HCT116 (cell line): ENCODE measurements at regions not wholly inside any gene's neighbourhood (a gene's known extent, or its start where the extent isn't known, plus 50 kb on each side); places are given as distances from the start of the nearest gene placed in this dataset.

ENCODE experiments used
- ATF3 ChIP-seq: IDR thresholded peaks from 2 replicates; pipeline ENCODE4 v1.6.1; 2012
- CEBPB ChIP-seq: IDR thresholded peaks from 2 replicates; pipeline ENCODE4 v1.6.1; 2012; ENCODE audit warnings: low read depth
- EZH2 ChIP-seq: fragments of 200-600 bp; sonication (generic); IDR thresholded peaks from 2 replicates; pipeline ENCODE4 v1.6.1; 2017; ENCODE audit warnings: antibody characterized with exemption, mixed run types
- FOSL1 ChIP-seq: IDR thresholded peaks from 2 replicates; pipeline ENCODE4 v1.6.1; 2012; ENCODE audit warnings: low read depth
- JUND ChIP-seq: IDR thresholded peaks from 2 replicates; pipeline ENCODE4 v1.6.1; 2012
- MAX ChIP-seq: IDR thresholded peaks from 2 replicates; pipeline ENCODE4 v1.6.1; 2012
- POLR2A ChIP-seq: IDR thresholded peaks from 2 replicates; pipeline ENCODE4 v1.7.0; 2011; ENCODE audit warnings: borderline replicate concordance; ENCODE audit not compliant: insufficient read depth, insufficient read length; ENCODE audit errors: extremely low read depth
- POLR2AphosphoS5 ChIP-seq: IDR thresholded peaks from 2 replicates; pipeline ENCODE4 v1.6.1; 2011; ENCODE audit warnings: mild to moderate bottlenecking, low read depth, low read length, moderate library complexity
- RAD21 ChIP-seq: IDR thresholded peaks from 2 replicates; pipeline ENCODE4 v1.6.1; 2012; ENCODE audit warnings: low read depth, mild to moderate bottlenecking
- REST ChIP-seq: IDR thresholded peaks from 2 replicates; pipeline ENCODE4 v1.6.1; 2012; ENCODE audit warnings: low read depth
- SRF ChIP-seq: IDR thresholded peaks from 2 replicates; pipeline ENCODE4 v1.6.1; 2012; ENCODE audit warnings: low read depth
- ZNF274 ChIP-seq: fragments of 200-500 bp; sonication (Bioruptor generic); IDR thresholded peaks from 2 replicates; pipeline ENCODE4 v1.6.1; 2014; ENCODE audit warnings: mild to moderate bottlenecking, low read depth, low read length, inconsistent platforms
- TF ChIP-seq, protein P1 (sequence below), 3 experiments: fragments of 200-600 bp in 1 of 3; sonication (generic) in 1 of 3; IDR thresholded peaks in 2 of 3; conservative IDR thresholded peaks in 1 of 3; 2 replicates each; pipeline ENCODE4 v1.5.1; 2012 to 2017; ENCODE audit warnings: low read depth in 2 of 3, low read length in 2 of 3, antibody characterized with exemption in 1 of 3, borderline replicate concordance in 1 of 3, control low read depth in 1 of 3, mild to moderate bottlenecking in 1 of 3, mixed read lengths in 1 of 3, mixed run types in 1 of 3, moderate library complexity in 1 of 3; ENCODE audit not compliant: insufficient read depth in 1 of 3

DNA sequence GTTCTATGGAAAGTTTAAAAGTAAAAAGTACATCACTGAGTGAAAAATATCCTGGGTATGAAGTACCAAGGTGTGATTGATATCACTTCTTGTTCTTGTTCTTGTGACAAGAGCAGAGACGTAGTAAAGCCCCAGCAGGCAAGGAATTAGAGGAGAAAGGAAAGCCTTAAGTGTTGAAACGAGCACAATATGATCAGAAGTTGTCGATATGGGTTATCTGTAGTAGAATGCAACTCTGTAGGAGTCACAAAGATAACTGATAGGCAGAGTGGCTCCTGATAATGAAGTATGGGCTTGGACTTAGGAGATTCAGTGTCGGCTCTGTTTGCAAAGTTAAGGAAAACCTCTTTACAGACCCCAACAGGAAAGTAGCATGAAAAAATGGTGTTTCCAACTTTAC, 1179.1 kb downstream of the DTWD2 start:
- TF ChIP-seq, protein P1, sequence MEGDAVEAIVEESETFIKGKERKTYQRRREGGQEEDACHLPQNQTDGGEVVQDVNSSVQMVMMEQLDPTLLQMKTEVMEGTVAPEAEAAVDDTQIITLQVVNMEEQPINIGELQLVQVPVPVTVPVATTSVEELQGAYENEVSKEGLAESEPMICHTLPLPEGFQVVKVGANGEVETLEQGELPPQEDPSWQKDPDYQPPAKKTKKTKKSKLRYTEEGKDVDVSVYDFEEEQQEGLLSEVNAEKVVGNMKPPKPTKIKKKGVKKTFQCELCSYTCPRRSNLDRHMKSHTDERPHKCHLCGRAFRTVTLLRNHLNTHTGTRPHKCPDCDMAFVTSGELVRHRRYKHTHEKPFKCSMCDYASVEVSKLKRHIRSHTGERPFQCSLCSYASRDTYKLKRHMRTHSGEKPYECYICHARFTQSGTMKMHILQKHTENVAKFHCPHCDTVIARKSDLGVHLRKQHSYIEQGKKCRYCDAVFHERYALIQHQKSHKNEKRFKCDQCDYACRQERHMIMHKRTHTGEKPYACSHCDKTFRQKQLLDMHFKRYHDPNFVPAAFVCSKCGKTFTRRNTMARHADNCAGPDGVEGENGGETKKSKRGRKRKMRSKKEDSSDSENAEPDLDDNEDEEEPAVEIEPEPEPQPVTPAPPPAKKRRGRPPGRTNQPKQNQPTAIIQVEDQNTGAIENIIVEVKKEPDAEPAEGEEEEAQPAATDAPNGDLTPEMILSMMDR (IDR thresholded peaks at IDR 0.05 in 2 of 3, conservative IDR thresholded peaks at IDR 0.05 in 1 of 3; ENCODE audit: borderline replicate concordance in 1 of 3, insufficient read depth in 1 of 3, low read depth in 2 of 3, low read length in 2 of 3), result no peak
- TF ChIP-seq POLR2A, result no peak
- TF ChIP-seq JUND, result no peak
- TF ChIP-seq MAX, result no peak
- TF ChIP-seq EZH2, result no peak
- no peak for TF ChIP-seq CEBPB
- no peak for TF ChIP-seq POLR2AphosphoS5
- TF ChIP-seq FOSL1, result no peak
- no peak for TF ChIP-seq REST
- TF ChIP-seq ZNF274, result no peak
- no peak for TF ChIP-seq SRF
- TF ChIP-seq ATF3, result no peak
- no peak for TF ChIP-seq RAD21
